ENCODE measurements at regions not wholly inside any gene's neighbourhood (a gene's known extent, or its start where the extent isn't known, plus 50 kb on each side); places are given as distances from the start of the nearest gene placed in this dataset.

- Histone ChIP-seq H3K4me1 (ENCODE audit: insufficient read depth, low read length) (no peaks in the 10 kb centered on the region), H3K9me3 (ENCODE audit: insufficient read depth, low read depth, low read length) (no peaks in the 10 kb centered on the region), H2AFZ (ENCODE audit: low read depth, low read length) (no peak overlapping the region), H4K20me1 (ENCODE audit: insufficient read depth, low read length) (no peaks in the 10 kb centered on the region), H3K36me3 (ENCODE audit: insufficient read depth, low read length) (no peaks in the 10 kb centered on the region), H3K4me3 (ENCODE audit: insufficient read depth, low read depth, low read length) (no peak overlapping the region), H3K79me2 (ENCODE audit: insufficient read depth, low read length) (no peaks in the 10 kb centered on the region), H3K27ac (ENCODE audit: low read depth, low read length) (no peak overlapping the region), H3K4me2 (ENCODE audit: low read length) (no peak overlapping the region), H3K27me3 (ENCODE audit: insufficient read depth, low read length) (no peaks in the 10 kb centered on the region), H3K9ac (ENCODE audit: low read length) (no peak overlapping the region)
- TF ChIP-seq EZH2 (IDR thresholded peaks at IDR 0.05; ENCODE audit: insufficient read depth, low read length) (no peak), CTCF (IDR thresholded peaks at IDR 0.05; ENCODE audit: insufficient read depth, low read depth, low read length) (no peak)
- Mint-ChIP-seq H3K36me3 (ENCODE audit: low read depth, unreplicated experiment) (no peaks in the 10 kb centered on the region), H3K27ac (ENCODE audit: unreplicated experiment) (no peak overlapping the region), H3K27me3 (ENCODE audit: low read depth, unreplicated experiment) (no peaks in the 10 kb centered on the region), H3K4me3 (ENCODE audit: unreplicated experiment) (no peak overlapping the region), H3K9me3 (ENCODE audit: unreplicated experiment) (no peaks in the 10 kb centered on the region), H3K4me1 (ENCODE audit: low read depth, unreplicated experiment) (peaks cover 3% of the 10 kb centered on the region)
- no peak for DNase-seq (ENCODE audit: low read depth)
- no peak for FAIRE-seq
These were observed 412.0 kb upstream of the ZEB2 start for GRCh38 chr2:144931960-144932359.

- DNase-seq (ENCODE audit: low read depth) = no peak
- Histone ChIP-seq H3K9me3 (ENCODE audit: insufficient read depth, low read depth, low read length) (no peaks in the 10 kb centered on the region), H2AFZ (ENCODE audit: low read depth, low read length) (no peak overlapping the region), H3K4me3 (ENCODE audit: insufficient read depth, low read depth, low read length) (no peak overlapping the region), H3K4me1 (ENCODE audit: insufficient read depth, low read length) (no peaks in the 10 kb centered on the region), H3K36me3 (ENCODE audit: insufficient read depth, low read length) (no peaks in the 10 kb centered on the region), H3K4me2 (ENCODE audit: low read length) (no peak overlapping the region), H3K79me2 (ENCODE audit: insufficient read depth, low read length) (no peaks in the 10 kb centered on the region), H4K20me1 (ENCODE audit: insufficient read depth, low read length) (no peaks in the 10 kb centered on the region), H3K27ac (ENCODE audit: low read depth, low read length) (no peak overlapping the region), H3K27me3 (ENCODE audit: insufficient read depth, low read length) (no peaks in the 10 kb centered on the region), H3K9ac (ENCODE audit: low read length) (no peak overlapping the region)
- Mint-ChIP-seq H3K36me3 (ENCODE audit: low read depth, unreplicated experiment) (no peaks in the 10 kb centered on the region), H3K4me3 (ENCODE audit: unreplicated experiment) (no peak overlapping the region), H3K4me1 (ENCODE audit: low read depth, unreplicated experiment) (peaks cover 2% of the 10 kb centered on the region), H3K27ac (ENCODE audit: unreplicated experiment) (no peak overlapping the region), H3K27me3 (ENCODE audit: low read depth, unreplicated experiment) (no peaks in the 10 kb centered on the region), H3K9me3 (ENCODE audit: unreplicated experiment) (no peaks in the 10 kb centered on the region)
- no peak for FAIRE-seq
- TF ChIP-seq CTCF (IDR thresholded peaks at IDR 0.05; ENCODE audit: insufficient read depth, low read depth, low read length) (no peak), EZH2 (IDR thresholded peaks at IDR 0.05; ENCODE audit: insufficient read depth, low read length) (no peak)
These were observed 411.6 kb upstream of the ZEB2 start for GRCh38 chr2:144931480-144931879.

- Histone ChIP-seq H3K9ac (ENCODE audit: low read length) (no peak overlapping the region), H3K4me2 (ENCODE audit: low read length) (no peak overlapping the region), H2AFZ (ENCODE audit: low read depth, low read length) (no peak overlapping the region), H3K4me3 (ENCODE audit: insufficient read depth, low read depth, low read length) (no peak overlapping the region), H3K36me3 (ENCODE audit: insufficient read depth, low read length) (no peaks in the 10 kb centered on the region), H3K27ac (ENCODE audit: low read depth, low read length) (no peak overlapping the region), H3K79me2 (ENCODE audit: insufficient read depth, low read length) (no peaks in the 10 kb centered on the region), H3K9me3 (ENCODE audit: insufficient read depth, low read depth, low read length) (no peaks in the 10 kb centered on the region), H3K27me3 (ENCODE audit: insufficient read depth, low read length) (no peaks in the 10 kb centered on the region), H4K20me1 (ENCODE audit: insufficient read depth, low read length) (no peaks in the 10 kb centered on the region), H3K4me1 (ENCODE audit: insufficient read depth, low read length) (no peaks in the 10 kb centered on the region)
- DNase-seq (ENCODE audit: low read depth) = no peak
- Mint-ChIP-seq H3K27me3 (ENCODE audit: low read depth, unreplicated experiment) (no peaks in the 10 kb centered on the region), H3K36me3 (ENCODE audit: low read depth, unreplicated experiment) (no peaks in the 10 kb centered on the region), H3K9me3 (ENCODE audit: unreplicated experiment) (peaks cover 6% of the 10 kb centered on the region), H3K27ac (ENCODE audit: unreplicated experiment) (no peak overlapping the region), H3K4me3 (ENCODE audit: unreplicated experiment) (no peak overlapping the region), H3K4me1 (ENCODE audit: low read depth, unreplicated experiment) (no peaks in the 10 kb centered on the region)
- TF ChIP-seq CTCF (IDR thresholded peaks at IDR 0.05; ENCODE audit: insufficient read depth, low read depth, low read length) (no peak), EZH2 (IDR thresholded peaks at IDR 0.05; ENCODE audit: insufficient read depth, low read length) (no peak)
- no peak for FAIRE-seq
These were observed 407.5 kb upstream of the ZEB2 start for GRCh38 chr2:144927429-144927828.

Data from astrocyte (in vitro differentiated cells and primary cell).